Kidney epithelial cell (primary cell): ENCODE measurements at regions not wholly inside any gene's neighbourhood (a gene's known extent, or its start where the extent isn't known, plus 50 kb on each side); places are given as distances from the start of the nearest gene placed in this dataset.

Source experiments
- DNase-seq: peaks from one replicate; pipeline ENCODE4 v3.0.0-alpha.2; 2010; ENCODE audit warnings: low read depth
- H3K27me3 ChIP-seq: 2 replicates; pipeline ENCODE4 v1.6.0; 2011; ENCODE audit warnings: low read length; ENCODE audit not compliant: control insufficient read depth, insufficient read depth
- H3K36me3 ChIP-seq: 2 replicates; pipeline ENCODE4 v1.5.1; 2011; ENCODE audit warnings: low read length; ENCODE audit not compliant: control insufficient read depth, insufficient read depth
- H3K4me3 ChIP-seq: 2 replicates; pipeline ENCODE4 v1.5.1; 2011; ENCODE audit warnings: low read depth, mild to moderate bottlenecking, control low read depth, low read length
- CTCF ChIP-seq: IDR thresholded peaks from 2 replicates; pipeline ENCODE4 v1.5.1; 2011; ENCODE audit warnings: mild to moderate bottlenecking, moderate library complexity, low read length, control low read depth, inconsistent platforms; ENCODE audit not compliant: insufficient read depth, poor library complexity, severe bottlenecking

GRCh38 chr6:90984066-90984465, 397.2 kb upstream of the MAP3K7 start:
- TF ChIP-seq CTCF = no peak
- no peak for DNase-seq
- no peak overlapping the region for H3K4me3 ChIP-seq

GRCh38 chr6:90983462-90983861, 396.6 kb upstream of the MAP3K7 start:
- TF ChIP-seq CTCF = no peak
- Histone ChIP-seq H3K36me3 (no peaks in the 10 kb centered on the region), H3K27me3 (no peaks in the 10 kb centered on the region), H3K4me3 (no peak overlapping the region)
- no peak for DNase-seq

More at GRCh38 chr6:90984066-90984465, 397.2 kb upstream of the MAP3K7 start:
- H3K27me3 ChIP-seq = no peaks in the 10 kb centered on the region
- H3K36me3 ChIP-seq = no peaks in the 10 kb centered on the region

- no peak for DNase-seq
- H3K27me3 ChIP-seq = no peaks in the 10 kb centered on the region
- no peak for TF ChIP-seq CTCF
- no peak overlapping the region for H3K4me3 ChIP-seq
- no peaks in the 10 kb centered on the region for H3K36me3 ChIP-seq
Observed at GRCh38 chr6:90982581-90982980, 395.7 kb upstream of the MAP3K7 start.

GRCh38 chr6:90982051-90982450, 395.2 kb upstream of the MAP3K7 start:
- Histone ChIP-seq H3K36me3 (no peaks in the 10 kb centered on the region), H3K27me3 (no peaks in the 10 kb centered on the region), H3K4me3 (no peak overlapping the region)
- no peak for DNase-seq
- TF ChIP-seq CTCF = no peak

GRCh38 chr6:90978046-90978445, 391.2 kb upstream of the MAP3K7 start:
- Histone ChIP-seq H3K27me3 (no peaks in the 10 kb centered on the region), H3K4me3 (no peak overlapping the region), H3K36me3 (no peaks in the 10 kb centered on the region)
- TF ChIP-seq CTCF = no peak
- no peak for DNase-seq

GRCh38 chr6:90977513-90977912, 390.6 kb upstream of the MAP3K7 start:
- Histone ChIP-seq H3K36me3 (no peaks in the 10 kb centered on the region), H3K4me3 (no peak overlapping the region), H3K27me3 (no peaks in the 10 kb centered on the region)
- no peak for TF ChIP-seq CTCF
- no peak for DNase-seq
